HL-60 (cell line): ENCODE measurements at regions not wholly inside any gene's neighbourhood (a gene's known extent, or its start where the extent isn't known, plus 50 kb on each side); places are given as distances from the start of the nearest gene placed in this dataset.

Experiments
- DNase-seq, 2 experiments: peaks; one replicate each; pipeline ENCODE4 v3.0.0-alpha.2; 2010 to 2020; ENCODE audit warnings: low read depth in 1 of 2, low spot score in 1 of 2
- H3K27ac ChIP-seq: fragments of 250-450 bp; sonication (Bioruptor Pico); replicated peaks from 2 replicates; pipeline ENCODE4 v1.5.1; 2020; ENCODE audit warnings: mild to moderate bottlenecking, moderate library complexity
- H3K27me3 ChIP-seq: fragments of 250-450 bp; sonication (Bioruptor Pico); 2 replicates; pipeline ENCODE4 v1.5.1; 2021; ENCODE audit warnings: mild to moderate bottlenecking, moderate library complexity; ENCODE audit not compliant: insufficient read depth, poor library complexity, severe bottlenecking
- H3K4me3 ChIP-seq: replicated peaks from 2 replicates; pipeline ENCODE4 v1.5.1; 2011; ENCODE audit warnings: mild to moderate bottlenecking, control low read depth, low read length; ENCODE audit not compliant: insufficient read depth
- GABPA ChIP-seq: IDR thresholded peaks from 2 replicates; pipeline ENCODE4 v1.6.1; 2012; ENCODE audit warnings: low read depth
- POLR2AphosphoS5 ChIP-seq: IDR thresholded peaks from 2 replicates; pipeline ENCODE4 v1.6.1; 2012; ENCODE audit warnings: low read depth
- REST ChIP-seq: IDR thresholded peaks from 2 replicates; pipeline ENCODE4 v1.6.1; 2012; ENCODE audit warnings: low read depth; ENCODE audit not compliant: insufficient replicate concordance
- SPI1 ChIP-seq: IDR thresholded peaks from 2 replicates; pipeline ENCODE4 v1.6.1; 2012; ENCODE audit warnings: low read depth, mild to moderate bottlenecking, borderline replicate concordance
- TF ChIP-seq, protein P1 (sequence below): IDR thresholded peaks from one replicate; pipeline ENCODE4 v1.5.1; 2011; ENCODE audit warnings: low read length, control low read depth, inconsistent platforms; ENCODE audit not compliant: insufficient read depth

- TF ChIP-seq REST (no peak), SPI1 (peak; percentile 27; the same call in 1 of the 2 replicates), GABPA (no peak)
- TF ChIP-seq, protein P1, sequence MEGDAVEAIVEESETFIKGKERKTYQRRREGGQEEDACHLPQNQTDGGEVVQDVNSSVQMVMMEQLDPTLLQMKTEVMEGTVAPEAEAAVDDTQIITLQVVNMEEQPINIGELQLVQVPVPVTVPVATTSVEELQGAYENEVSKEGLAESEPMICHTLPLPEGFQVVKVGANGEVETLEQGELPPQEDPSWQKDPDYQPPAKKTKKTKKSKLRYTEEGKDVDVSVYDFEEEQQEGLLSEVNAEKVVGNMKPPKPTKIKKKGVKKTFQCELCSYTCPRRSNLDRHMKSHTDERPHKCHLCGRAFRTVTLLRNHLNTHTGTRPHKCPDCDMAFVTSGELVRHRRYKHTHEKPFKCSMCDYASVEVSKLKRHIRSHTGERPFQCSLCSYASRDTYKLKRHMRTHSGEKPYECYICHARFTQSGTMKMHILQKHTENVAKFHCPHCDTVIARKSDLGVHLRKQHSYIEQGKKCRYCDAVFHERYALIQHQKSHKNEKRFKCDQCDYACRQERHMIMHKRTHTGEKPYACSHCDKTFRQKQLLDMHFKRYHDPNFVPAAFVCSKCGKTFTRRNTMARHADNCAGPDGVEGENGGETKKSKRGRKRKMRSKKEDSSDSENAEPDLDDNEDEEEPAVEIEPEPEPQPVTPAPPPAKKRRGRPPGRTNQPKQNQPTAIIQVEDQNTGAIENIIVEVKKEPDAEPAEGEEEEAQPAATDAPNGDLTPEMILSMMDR, result peak; percentile 1
- H3K27me3 ChIP-seq, result peaks cover 8% of the 10 kb centered on the region
- peak overlapping the region; percentile 34 for H3K4me3 ChIP-seq
- peak; percentile 11 to 39 for DNase-seq
- no peak overlapping the region for H3K27ac ChIP-seq
Observed at GRCh38 chr5:2038321-2039179, 155.8 kb upstream of the IRX4 start.

DNA sequence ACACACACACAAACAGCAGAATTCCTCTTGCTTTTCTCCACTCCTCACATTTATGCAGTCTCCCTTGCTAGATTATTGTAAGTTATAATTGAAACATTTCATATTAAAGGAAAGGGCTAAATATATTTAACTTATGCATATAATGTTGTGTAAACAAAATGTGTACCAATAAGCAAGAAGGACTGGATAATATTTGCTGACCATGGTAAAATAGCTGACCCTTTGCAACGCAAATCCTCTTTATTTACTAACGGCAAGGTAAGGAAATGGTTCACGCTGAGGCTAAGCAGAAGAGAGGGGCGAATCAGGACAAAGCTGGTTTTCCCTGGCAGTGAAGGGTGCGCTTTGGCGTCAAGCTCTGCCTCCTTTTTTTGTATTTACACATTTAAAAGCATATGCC, 154.2 kb upstream of the IRX4 start:
- no peak for DNase-seq
- Histone ChIP-seq H3K4me3 (no peak overlapping the region), H3K27me3 (peaks cover 10% of the 10 kb centered on the region), H3K27ac (no peak overlapping the region)
- TF ChIP-seq GABPA, result no peak
- TF ChIP-seq POLR2AphosphoS5, result no peak
- no peak for TF ChIP-seq SPI1
- TF ChIP-seq, protein P1, result no peak
- no peak for TF ChIP-seq REST

DNA sequence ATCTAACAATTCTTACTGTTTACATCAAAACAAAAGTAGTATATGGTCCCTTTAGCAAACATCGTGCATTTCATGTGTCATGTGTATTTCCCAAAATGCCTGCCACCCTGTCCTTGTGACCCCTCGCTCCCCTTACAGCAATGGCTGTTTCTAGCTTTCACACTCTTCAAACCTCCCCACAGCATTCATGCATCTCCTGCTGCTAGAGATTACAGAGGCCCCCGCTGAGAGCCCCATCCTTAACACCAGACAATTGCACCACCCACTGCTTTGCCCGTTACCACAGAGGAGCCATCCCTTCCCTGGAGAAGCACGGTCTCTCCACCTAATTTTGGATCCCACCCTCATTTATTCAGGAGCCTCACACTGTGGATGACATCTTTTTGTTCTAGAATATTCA, 149.7 kb upstream of the IRX4 start:
- no peak overlapping the region for H3K27ac ChIP-seq
- no peak for DNase-seq
- no peak overlapping the region for H3K4me3 ChIP-seq
- no peak for TF ChIP-seq POLR2AphosphoS5
- TF ChIP-seq GABPA, result no peak
- no peak for TF ChIP-seq SPI1
- no peak for TF ChIP-seq REST
- TF ChIP-seq, protein P1, result no peak
- peaks cover 14% of the 10 kb centered on the region for H3K27me3 ChIP-seq
